PC-9 (cell line): ENCODE measurements at regions not wholly inside any gene's neighbourhood (a gene's known extent, or its start where the extent isn't known, plus 50 kb on each side); places are given as distances from the start of the nearest gene placed in this dataset.

Experiments used
- EZH2 ChIP-seq: fragments of 200-600 bp; sonication (generic); IDR thresholded peaks from 2 replicates; pipeline ENCODE4 v1.8.0; 2017; ENCODE audit warnings: antibody characterized with exemption, low read depth
- TF ChIP-seq, protein P1 (sequence below): fragments of 200-600 bp; sonication (generic); conservative IDR thresholded peaks from 2 replicates; pipeline ENCODE4 v1.6.1; 2017; ENCODE audit warnings: mixed run types, antibody characterized with exemption, mild to moderate bottlenecking, moderate library complexity

DNA sequence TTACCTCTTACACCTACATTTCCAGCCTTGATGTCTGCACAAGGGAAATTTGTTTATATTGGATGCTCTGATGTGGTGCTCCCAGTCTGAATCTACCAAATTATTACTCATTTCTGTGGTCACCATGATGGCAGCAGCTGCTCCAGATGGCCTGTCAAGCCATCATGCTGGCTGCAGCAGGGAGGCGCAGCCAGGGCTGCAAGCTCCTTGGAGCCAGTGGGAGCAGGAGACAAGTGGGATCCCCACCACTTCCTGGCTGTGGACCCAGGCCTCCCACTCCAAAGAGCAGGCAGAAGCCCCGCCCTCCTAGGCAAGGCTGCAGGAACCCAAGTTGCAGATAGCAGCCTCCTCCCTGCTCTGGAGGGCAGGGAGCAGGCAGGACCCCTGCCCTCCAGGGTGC lies 241.1 kb upstream of the ATP10B start:
- no peak for TF ChIP-seq EZH2
- TF ChIP-seq, protein P1, sequence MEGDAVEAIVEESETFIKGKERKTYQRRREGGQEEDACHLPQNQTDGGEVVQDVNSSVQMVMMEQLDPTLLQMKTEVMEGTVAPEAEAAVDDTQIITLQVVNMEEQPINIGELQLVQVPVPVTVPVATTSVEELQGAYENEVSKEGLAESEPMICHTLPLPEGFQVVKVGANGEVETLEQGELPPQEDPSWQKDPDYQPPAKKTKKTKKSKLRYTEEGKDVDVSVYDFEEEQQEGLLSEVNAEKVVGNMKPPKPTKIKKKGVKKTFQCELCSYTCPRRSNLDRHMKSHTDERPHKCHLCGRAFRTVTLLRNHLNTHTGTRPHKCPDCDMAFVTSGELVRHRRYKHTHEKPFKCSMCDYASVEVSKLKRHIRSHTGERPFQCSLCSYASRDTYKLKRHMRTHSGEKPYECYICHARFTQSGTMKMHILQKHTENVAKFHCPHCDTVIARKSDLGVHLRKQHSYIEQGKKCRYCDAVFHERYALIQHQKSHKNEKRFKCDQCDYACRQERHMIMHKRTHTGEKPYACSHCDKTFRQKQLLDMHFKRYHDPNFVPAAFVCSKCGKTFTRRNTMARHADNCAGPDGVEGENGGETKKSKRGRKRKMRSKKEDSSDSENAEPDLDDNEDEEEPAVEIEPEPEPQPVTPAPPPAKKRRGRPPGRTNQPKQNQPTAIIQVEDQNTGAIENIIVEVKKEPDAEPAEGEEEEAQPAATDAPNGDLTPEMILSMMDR = no peak
